SU-DHL-6 (cell line): ENCODE measurements at regions not wholly inside any gene's neighbourhood (a gene's known extent, or its start where the extent isn't known, plus 50 kb on each side); places are given as distances from the start of the nearest gene placed in this dataset.
A peak's percentile ranks its signal among the peaks of the same experiment; 100 is the strongest.

Source experiments
- H2AFZ ChIP-seq: fragments of 200-600 bp; sonication (generic); 2 replicates; pipeline ENCODE4 v1.6.1; 2014; ENCODE audit warnings: low read depth, mild to moderate bottlenecking, moderate library complexity, mixed read lengths, antibody characterized with exemption, low read length; ENCODE audit not compliant: severe bottlenecking
- H3F3A ChIP-seq: fragments of 200-600 bp; shearing (Covaris generic); 2 replicates; pipeline ENCODE4 v1.6.0; 2016; ENCODE audit warnings: antibody characterized with exemption, mild to moderate bottlenecking; ENCODE audit not compliant: insufficient read depth
- H3K27ac ChIP-seq: fragments of 200-600 bp; sonication (generic); 2 replicates; pipeline ENCODE4 v1.5.1; 2016; ENCODE audit warnings: low read depth, mild to moderate bottlenecking, low read length, moderate library complexity, mixed read lengths
- H3K27me3 ChIP-seq: fragments of 200-600 bp; sonication (generic), shearing (Covaris generic); 2 replicates; pipeline ENCODE4 v1.6.0; 2014; ENCODE audit warnings: mild to moderate bottlenecking, low read length
- H3K36me3 ChIP-seq: fragments of 200-600 bp; sonication (generic); 2 replicates; pipeline ENCODE4 v1.6.1; 2014; ENCODE audit warnings: mild to moderate bottlenecking, low read length, mixed read lengths
- H3K4me2 ChIP-seq: fragments of 300-600, 200-600 bp; shearing (Covaris generic), sonication (generic); 2 replicates; pipeline ENCODE4 v1.6.0; 2014; ENCODE audit warnings: low read length, low read depth, mild to moderate bottlenecking; ENCODE audit not compliant: poor library complexity, severe bottlenecking
- H3K4me3 ChIP-seq: fragments of 200-600 bp; sonication (generic); 2 replicates; pipeline ENCODE4 v1.5.1; 2014; ENCODE audit warnings: antibody characterized with exemption, low read length, mild to moderate bottlenecking, mixed read lengths; ENCODE audit not compliant: insufficient read depth, poor library complexity, severe bottlenecking
- H3K79me2 ChIP-seq: fragments of 200-600 bp; sonication (generic); 2 replicates; pipeline ENCODE4 v1.6.1; 2014; ENCODE audit warnings: mild to moderate bottlenecking, low read length, moderate library complexity; ENCODE audit not compliant: insufficient read depth
- H3K9ac ChIP-seq: fragments of 200-600 bp; sonication (generic); 2 replicates; pipeline ENCODE4 v1.7.0; 2014; ENCODE audit warnings: mild to moderate bottlenecking, low read length
- H3K9me2 ChIP-seq: fragments of 200-600 bp; sonication (generic); replicated peaks from 2 replicates; pipeline ENCODE4 v1.6.1; 2014; ENCODE audit warnings: low read length; ENCODE audit not compliant: insufficient read depth
- H3K9me3 ChIP-seq: fragments of 200-600 bp; sonication (generic); 2 replicates; pipeline ENCODE4 v1.6.1; 2014; ENCODE audit warnings: low read length, mixed read lengths; ENCODE audit not compliant: insufficient read depth
- H4K20me1 ChIP-seq: fragments of 200-600 bp; sonication (generic); 2 replicates; pipeline ENCODE4 v1.6.1; 2014; ENCODE audit warnings: low read depth, mild to moderate bottlenecking, antibody characterized with exemption, low read length, moderate library complexity, mixed read lengths
- EZH2phosphoT487 ChIP-seq: fragments of 200-600 bp; sonication (generic), shearing (Covaris generic); conservative IDR thresholded peaks from 2 replicates; pipeline ENCODE4 v1.6.1; 2018; ENCODE audit warnings: mild to moderate bottlenecking, antibody characterized with exemption, low read length, moderate library complexity, mixed read lengths
- TF ChIP-seq, protein P1 (sequence below): fragments of 200-600 bp; sonication (generic); IDR thresholded peaks from one replicate; pipeline ENCODE4 v1.5.1; 2017; ENCODE audit warnings: antibody characterized with exemption, mild to moderate bottlenecking, low read length, moderate library complexity; ENCODE audit not compliant: insufficient read depth, poor library complexity, severe bottlenecking

DNA sequence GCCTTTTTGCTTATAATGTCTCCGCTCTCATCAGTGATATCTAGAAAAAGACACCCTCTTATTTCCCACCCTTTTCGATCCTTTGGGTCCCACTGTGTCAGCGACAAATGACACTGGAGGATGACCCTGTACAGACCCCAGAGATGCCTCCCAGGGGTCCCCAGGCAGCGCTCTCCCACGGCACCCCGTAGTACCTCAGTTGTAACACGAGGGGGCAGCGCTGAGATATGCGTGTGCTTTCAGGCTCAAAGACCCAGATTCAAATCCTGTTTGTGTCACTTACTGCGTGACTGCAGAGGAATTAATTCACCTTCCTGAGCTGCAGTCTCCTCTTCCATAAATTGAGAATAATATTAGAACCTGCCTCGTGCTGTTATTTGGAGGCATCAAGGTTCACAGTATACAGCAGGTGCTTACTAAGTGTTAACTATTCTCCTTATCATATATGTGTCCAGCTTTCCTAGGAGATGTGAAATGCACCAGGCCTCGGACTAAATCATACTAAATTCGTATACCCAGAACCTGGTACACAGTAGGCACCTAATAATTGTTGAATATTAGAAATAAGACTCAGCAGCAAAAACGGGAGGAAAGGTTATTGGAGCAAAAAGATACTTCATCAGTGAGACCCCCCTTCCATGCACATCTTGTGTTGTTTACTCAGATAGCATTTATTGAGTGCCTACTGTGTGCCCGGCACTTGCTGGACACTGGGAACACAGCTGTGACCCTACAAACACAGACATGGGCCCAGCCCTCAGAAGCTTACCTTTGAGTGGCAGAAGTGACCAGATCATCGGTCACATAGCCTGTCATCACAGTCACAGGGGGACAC lies 99.9 kb downstream of the PHETA1 start:
- Histone ChIP-seq H3K79me2 (peaks cover 4% of the 10 kb centered on the region; the same call in 1 of the 2 replicates), H3K27me3 (no peaks in the 10 kb centered on the region), H2AFZ (no peak overlapping the region), H3K9me2 (no peaks in the 10 kb centered on the region), H3K36me3 (peaks cover 49% of the 10 kb centered on the region), H3K9ac (no peak overlapping the region), H3F3A (peaks cover 36% of the 10 kb centered on the region), H3K9me3 (no peaks in the 10 kb centered on the region), H3K4me3 (no peak overlapping the region), H3K4me2 (no peak overlapping the region), H4K20me1 (no peaks in the 10 kb centered on the region; the same call in 1 of the 2 replicates), H3K27ac (no peak overlapping the region)
- TF ChIP-seq, protein P1, sequence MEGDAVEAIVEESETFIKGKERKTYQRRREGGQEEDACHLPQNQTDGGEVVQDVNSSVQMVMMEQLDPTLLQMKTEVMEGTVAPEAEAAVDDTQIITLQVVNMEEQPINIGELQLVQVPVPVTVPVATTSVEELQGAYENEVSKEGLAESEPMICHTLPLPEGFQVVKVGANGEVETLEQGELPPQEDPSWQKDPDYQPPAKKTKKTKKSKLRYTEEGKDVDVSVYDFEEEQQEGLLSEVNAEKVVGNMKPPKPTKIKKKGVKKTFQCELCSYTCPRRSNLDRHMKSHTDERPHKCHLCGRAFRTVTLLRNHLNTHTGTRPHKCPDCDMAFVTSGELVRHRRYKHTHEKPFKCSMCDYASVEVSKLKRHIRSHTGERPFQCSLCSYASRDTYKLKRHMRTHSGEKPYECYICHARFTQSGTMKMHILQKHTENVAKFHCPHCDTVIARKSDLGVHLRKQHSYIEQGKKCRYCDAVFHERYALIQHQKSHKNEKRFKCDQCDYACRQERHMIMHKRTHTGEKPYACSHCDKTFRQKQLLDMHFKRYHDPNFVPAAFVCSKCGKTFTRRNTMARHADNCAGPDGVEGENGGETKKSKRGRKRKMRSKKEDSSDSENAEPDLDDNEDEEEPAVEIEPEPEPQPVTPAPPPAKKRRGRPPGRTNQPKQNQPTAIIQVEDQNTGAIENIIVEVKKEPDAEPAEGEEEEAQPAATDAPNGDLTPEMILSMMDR, result peak; percentile 66
- no peak for TF ChIP-seq EZH2phosphoT487

DNA sequence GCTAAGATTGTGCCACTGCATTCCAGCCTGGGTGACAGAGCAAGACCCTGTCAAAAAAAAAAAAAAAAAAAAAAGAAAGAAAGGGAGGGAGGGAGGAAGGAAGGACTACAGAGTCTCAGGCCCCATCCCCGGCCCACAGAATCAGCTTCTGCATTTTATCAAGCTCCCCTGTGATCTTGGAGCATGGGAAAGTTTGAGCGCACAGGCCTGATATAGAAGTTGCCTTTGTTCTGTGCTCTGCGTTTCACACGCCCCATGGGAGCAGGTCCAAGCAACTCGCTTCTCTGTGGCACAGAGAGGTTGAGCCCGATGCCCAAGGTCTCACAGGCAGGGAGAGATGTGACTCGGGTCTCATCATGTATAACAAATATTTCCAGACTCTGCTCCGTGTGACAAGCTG lies 101.8 kb downstream of the PHETA1 start:
- Histone ChIP-seq H3K9me2 (no peaks in the 10 kb centered on the region), H2AFZ (no peak overlapping the region), H3K4me2 (no peak overlapping the region), H3K4me3 (no peak overlapping the region), H3F3A (peaks cover 36% of the 10 kb centered on the region), H3K9me3 (no peaks in the 10 kb centered on the region), H3K27ac (no peak overlapping the region), H3K36me3 (peaks cover 48% of the 10 kb centered on the region), H3K27me3 (no peaks in the 10 kb centered on the region), H3K79me2 (no peaks in the 10 kb centered on the region), H4K20me1 (no peaks in the 10 kb centered on the region; the same call in 1 of the 2 replicates), H3K9ac (no peak overlapping the region)
- no peak for TF ChIP-seq EZH2phosphoT487
- TF ChIP-seq, protein P1, result no peak

DNA sequence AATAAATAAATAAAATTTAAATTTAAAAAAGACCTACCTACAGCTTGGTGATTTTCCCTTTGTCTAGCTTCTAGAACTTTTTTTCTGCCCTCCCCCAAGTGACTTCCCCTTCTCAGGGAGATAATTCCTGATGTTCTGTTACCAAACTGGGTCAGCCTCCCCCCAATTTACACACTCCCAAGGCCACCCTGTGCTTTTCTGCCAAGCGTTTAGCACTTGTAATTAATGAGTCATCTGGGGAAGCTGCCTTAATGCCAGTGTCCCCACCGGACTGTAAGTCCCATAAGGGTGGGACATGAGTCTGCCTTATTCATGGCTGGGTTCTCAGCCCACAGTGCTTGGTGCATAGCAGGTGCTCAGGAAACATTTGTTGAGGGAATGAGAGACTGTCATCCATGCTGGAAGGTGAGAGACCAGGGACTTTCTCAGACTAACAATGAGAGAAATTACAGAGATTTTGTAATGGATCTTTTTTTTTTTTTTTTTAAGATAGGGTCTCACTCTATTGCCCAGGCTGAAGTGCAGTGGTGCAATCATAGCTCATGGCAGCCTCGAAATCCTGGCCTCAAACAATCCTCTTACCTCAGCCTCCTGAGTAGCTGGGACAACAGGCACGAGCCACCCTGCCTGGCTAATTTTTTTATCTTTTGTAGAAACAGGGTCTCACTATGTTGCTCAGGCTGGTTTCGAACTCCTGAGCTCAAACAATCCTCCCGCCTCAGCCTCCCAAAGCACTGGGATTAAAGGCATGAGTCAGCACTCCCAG lies 106.8 kb downstream of the PHETA1 start:
- Histone ChIP-seq H3K79me2 (peaks cover 13% of the 10 kb centered on the region), H3K4me2 (no peak overlapping the region), H3K4me3 (no peak overlapping the region), H3K9ac (no peak overlapping the region), H3F3A (peaks cover 6% of the 10 kb centered on the region), H3K9me2 (no peaks in the 10 kb centered on the region), H3K27me3 (no peaks in the 10 kb centered on the region), H3K9me3 (no peaks in the 10 kb centered on the region), H4K20me1 (peaks cover 5% of the 10 kb centered on the region; the same call in 1 of the 2 replicates), H3K36me3 (peaks cover 22% of the 10 kb centered on the region), H2AFZ (no peak overlapping the region), H3K27ac (no peak overlapping the region)
- TF ChIP-seq, protein P1, result no peak
- TF ChIP-seq EZH2phosphoT487, result no peak
